Transverse colon (tissue), 4 donors: ENCODE measurements at regions not wholly inside any gene's neighbourhood (a gene's known extent, or its start where the extent isn't known, plus 50 kb on each side); places are given as distances from the start of the nearest gene placed in this dataset.
"Not testable (repeated sequence)": the region's sequence is repeated elsewhere in the genome, so short reads cannot be mapped to it uniquely, and the experiment has no call there.

Experiments used
- DNase-seq: peaks from one replicate; pipeline ENCODE4 v3.0.0-alpha.2; 2019
- H3K27ac ChIP-seq, 4 donors: fragments of 200-600 bp; sonication (generic); 2 replicates each; pipeline ENCODE4 v1.5.1; 2016 to 2018; ENCODE audit warnings: inconsistent platforms in 4 of 4
- H3K27me3 ChIP-seq: fragments of 200-600 bp; sonication (generic); 2 replicates; pipeline ENCODE4 v1.5.1; 2017; ENCODE audit warnings: inconsistent platforms
- H3K36me3 ChIP-seq, 4 donors: fragments of 200-600 bp; sonication (generic); 2 replicates each; pipeline ENCODE4 v1.5.1; 2017 to 2019; ENCODE audit warnings: inconsistent platforms in 4 of 4
- H3K4me1 ChIP-seq, 4 donors: fragments of 200-600 bp; sonication (generic); 2 replicates each; pipeline ENCODE4 v1.5.1; 2017 to 2020; ENCODE audit warnings: inconsistent platforms in 4 of 4
- H3K4me3 ChIP-seq, 4 donors: fragments of 200-600 bp; sonication (generic); 1 replicate in 1 of 4; 2 replicates in 3 of 4; pipeline versions ENCODE4 v1.5.1 to v1.6.1; 2017 to 2019; ENCODE audit warnings: inconsistent platforms in 4 of 4
- H3K9me3 ChIP-seq, 2 donors: fragments of 200-600 bp; sonication (generic); 2 replicates each; pipeline ENCODE4 v1.5.1; 2017 to 2019; ENCODE audit warnings: inconsistent platforms in 2 of 2
- CTCF ChIP-seq, 5 experiments: fragments of 200-600 bp in 3 of 5; fragments of 450-650 bp in 2 of 5; sonication (generic) in 3 of 5; IDR thresholded peaks; 1 replicate in 2 of 5; 2 replicates in 3 of 5; pipeline ENCODE4 v1.5.1; 2016 to 2017; ENCODE audit warnings: antibody characterized with exemption in 5 of 5, inconsistent platforms in 3 of 5, mild to moderate bottlenecking in 2 of 5, moderate library complexity in 1 of 5
- EP300 ChIP-seq: sonication (generic); formaldehyde crosslinking; IDR thresholded peaks from one replicate; pipeline ENCODE4 v1.6.1; 2017; ENCODE audit warnings: antibody characterized with exemption, low read depth
- POLR2A ChIP-seq: fragments of 450-650 bp; IDR thresholded peaks from one replicate; pipeline ENCODE4 v1.6.1; 2016; ENCODE audit warnings: antibody characterized with exemption, mild to moderate bottlenecking, moderate library complexity
- POLR2AphosphoS5 ChIP-seq, 3 donors: sonication (generic); formaldehyde crosslinking; IDR thresholded peaks; one replicate each; pipeline ENCODE4 v1.6.1; 2016; ENCODE audit warnings: antibody characterized with exemption in 3 of 3
- WGBS, 2 donors: methylation state at CpG; one replicate each; pipeline ENCODE4 v1.1.5; 2018; ENCODE audit warnings: low coverage in 1 of 2; 5-methylcytosine and 5-hydroxymethylcytosine counted together
- in situ Hi-C, 4 donors: fragments of 200-750 bp; cut with MboI; loops; one replicate each; pipeline versions ENCODE4 v1.15.0 to v1.15.1; 2017; ENCODE audit warnings: low sequenced_read_pairs in 3 of 4, low pct_ligation_motif_present in 1 of 4, low pct_unique_long_range_greater_than_20kb in 1 of 4
- intact Hi-C: fragments of 100-400 bp; cut with DNase I; formaldehyde crosslinking; loops from one replicate; pipeline ENCODE4 v1.15.1; 2023; ENCODE audit warnings: low total_unique reads

GRCh38 chr3:138890555-138891187 lies 55.9 kb upstream of the PIK3CB start:
- WGBS, 2 donors: 58 to 76% methylated on average over 3 to 9 of the region's 9 CpGs
- no peak for DNase-seq
- H3K9me3 ChIP-seq: no peaks in the 10 kb centered on the region
- no peaks in the 10 kb centered on the region for H3K27me3 ChIP-seq
- TF ChIP-seq POLR2AphosphoS5 (IDR thresholded peaks at IDR 0.05) (no peak), CTCF (IDR thresholded peaks at IDR 0.05) (no peak), EP300 (no peak), POLR2A (no peak)
- H3K4me1 ChIP-seq: peaks cover 0 to 4% (median 0%) of the 10 kb centered on the region in 4 donors
- peak overlapping the region in 1 of 4 donors; percentile 16 for H3K27ac ChIP-seq
- intact Hi-C loops (no loop called here), in situ Hi-C loops (no loop called here)
- H3K36me3 ChIP-seq: no peaks in the 10 kb centered on the region
- H3K4me3 ChIP-seq: no peak overlapping the region

- Histone ChIP-seq H3K9me3 (no peaks in the 10 kb centered on the region), H3K27ac (no peak overlapping the region), H3K4me1 (peaks cover 0 to 4% (median 0%) of the 10 kb centered on the region in 4 donors), H3K36me3 (no peaks in the 10 kb centered on the region), H3K27me3 (no peaks in the 10 kb centered on the region), H3K4me3 (no peak overlapping the region)
- no peak for DNase-seq
- WGBS, 2 donors: 86% methylated on average over 3 of the region's 3 CpGs; no CpG with 5 or more reads in 1 of the 2 donors
- intact Hi-C loops (no loop called here), in situ Hi-C loops (no loop called here)
- no peak for TF ChIP-seq POLR2A
- TF ChIP-seq CTCF (IDR thresholded peaks at IDR 0.05): no peak
- no peak for TF ChIP-seq EP300
- TF ChIP-seq POLR2AphosphoS5 (IDR thresholded peaks at IDR 0.05): no peak
These were observed 55.1 kb upstream of the PIK3CB start for GRCh38 chr3:138889792-138890191.

GRCh38 chr3:138888560-138888959 lies 53.8 kb upstream of the PIK3CB start:
- peaks cover 0 to 4% (median 0%) of the 10 kb centered on the region in 4 donors for H3K4me1 ChIP-seq
- intact Hi-C loops: no loop called here
- H3K4me3 ChIP-seq: no peak overlapping the region
- WGBS, 2 donors: 59 to 75% methylated on average over 1 to 2 of the region's 2 CpGs
- DNase-seq: no peak
- H3K9me3 ChIP-seq: no peaks in the 10 kb centered on the region
- in situ Hi-C loops: no loop called here
- TF ChIP-seq POLR2AphosphoS5 (IDR thresholded peaks at IDR 0.05): no peak
- no peak for TF ChIP-seq CTCF (IDR thresholded peaks at IDR 0.05)
- TF ChIP-seq POLR2A: no peak
- TF ChIP-seq EP300: no peak
- no peaks in the 10 kb centered on the region for H3K36me3 ChIP-seq
- no peaks in the 10 kb centered on the region for H3K27me3 ChIP-seq
- H3K27ac ChIP-seq: peak overlapping the region in 1 of 4 donors; percentile 2

GRCh38 chr3:138886096-138886495 lies 51.4 kb upstream of the PIK3CB start:
- intact Hi-C loops, H3K27ac ChIP-seq, H3K4me3 ChIP-seq, in situ Hi-C loops, H3K9me3 ChIP-seq, H3K4me1 ChIP-seq, H3K36me3 ChIP-seq, DNase-seq, H3K27me3 ChIP-seq: not testable (repeated sequence)
- 85% methylated on average over 5 of the region's 5 CpGs; no CpG with 5 or more reads in 1 of the 2 donors for WGBS, 2 donors
